ENCODE measurements at regions not wholly inside any gene's neighbourhood (a gene's known extent, or its start where the extent isn't known, plus 50 kb on each side); places are given as distances from the start of the nearest gene placed in this dataset.
"Not testable (repeated sequence)": the region's sequence is repeated elsewhere in the genome, so short reads cannot be mapped to it uniquely, and the experiment has no call there.

DNA sequence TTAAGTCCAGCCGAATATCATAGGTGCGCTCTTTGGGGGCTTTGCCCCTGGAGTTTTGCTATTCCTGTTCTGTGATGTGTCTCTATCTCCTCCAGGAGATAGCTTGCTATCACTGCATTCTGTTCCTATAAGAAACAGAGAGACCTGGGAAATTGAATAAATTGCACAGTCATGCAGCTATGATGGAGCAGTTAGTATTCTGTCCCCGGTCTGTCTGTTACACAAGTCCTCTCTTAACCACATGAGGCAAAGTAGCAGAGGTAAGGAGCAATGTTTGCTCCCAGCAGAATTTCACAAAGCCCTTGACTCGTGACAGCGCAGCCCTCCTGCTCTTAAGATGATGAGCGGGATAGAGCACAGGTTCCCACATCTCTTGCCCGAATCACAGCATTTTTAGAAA is 63.9 kb upstream of the GRHL3 start:
- Histone ChIP-seq H3K9ac (no peak overlapping the region), H3K4me2 (no peak overlapping the region), H3K27ac (no peak overlapping the region), H4K20me1 (no peaks in the 10 kb centered on the region), H3K4me3 (no peak overlapping the region), H3K36me3 (no peaks in the 10 kb centered on the region), H3K4me1 (peaks cover 0 to 5% (median 0%) of the 10 kb centered on the region in 10 experiments; a peak in 3 of 20 replicates), H3K27me3 (no peaks in the 10 kb centered on the region), H3K9me3 (replicated peaks in 1 of 11) (0 out of 22 replicates have a peak, but pooled peaks cover 0 to 12% (median 0%) of the 10 kb centered on the region in 11 experiments)
- no peak for TF ChIP-seq Cebpa-rat (IDR thresholded peaks at IDR 0.05)

- Histone ChIP-seq H3K9me3 (replicated peaks in 1 of 11) (0 out of 22 replicates have a peak, but pooled peaks cover 0 to 12% (median 0%) of the 10 kb centered on the region in 11 experiments), H3K9ac (no peak overlapping the region), H4K20me1 (no peaks in the 10 kb centered on the region), H3K27me3 (no peaks in the 10 kb centered on the region), H3K4me1 (peaks cover 0 to 5% (median 0%) of the 10 kb centered on the region in 10 experiments; a peak in 3 of 20 replicates), H3K4me3 (no peak overlapping the region), H3K36me3 (no peaks in the 10 kb centered on the region), H3K27ac (no peak overlapping the region), H3K4me2 (no peak overlapping the region)
- no peak for TF ChIP-seq Cebpa-rat (IDR thresholded peaks at IDR 0.05)
Observed at GRCh38 chr1:24254783-24255182, 64.4 kb upstream of the GRHL3 start.

GRCh38 chr1:24253571-24253970 is 65.6 kb upstream of the GRHL3 start:
- H3K4me2 ChIP-seq = no peak overlapping the region
- no peak overlapping the region for H3K27ac ChIP-seq
- H3K9ac ChIP-seq = no peak overlapping the region
- H4K20me1 ChIP-seq = no peaks in the 10 kb centered on the region
- H3K9me3 ChIP-seq (replicated peaks in 1 of 11) = 0 out of 22 replicates have a peak, but pooled peaks cover 0 to 12% (median 0%) of the 10 kb centered on the region in 11 experiments
- H3K4me3 ChIP-seq = no peak overlapping the region
- H3K27me3 ChIP-seq = no peaks in the 10 kb centered on the region
- TF ChIP-seq Cebpa-rat (IDR thresholded peaks at IDR 0.05) = no peak
- no peaks in the 10 kb centered on the region for H3K36me3 ChIP-seq
- H3K4me1 ChIP-seq = peaks cover 0 to 16% (median 8%) of the 10 kb centered on the region in 10 experiments; a peak in 12 of 20 replicates

GRCh38 chr1:24252185-24252780 is 65.2 kb upstream of the IFNLR1 start:
- Histone ChIP-seq H4K20me1 (no peaks in the 10 kb centered on the region), H3K27ac (peak overlapping the region in 1 of 11 experiments; percentile 25; a peak in 1 of 22 replicates), H3K36me3 (no peaks in the 10 kb centered on the region), H3K27me3 (no peaks in the 10 kb centered on the region), H3K9ac (no peak overlapping the region), H3K4me2 (peak overlapping the region in 3 of 11 experiments; percentile 4 to 39 (median 5); a peak in 3 of 22 replicates), H3K9me3 (replicated peaks in 1 of 11) (0 out of 22 replicates have a peak, but pooled peaks cover 0 to 12% (median 0%) of the 10 kb centered on the region in 11 experiments), H3K4me1 (peaks cover 0 to 17% (median 8%) of the 10 kb centered on the region in 10 experiments; a peak in 12 of 20 replicates), H3K4me3 (no peak overlapping the region)
- no peak for TF ChIP-seq Cebpa-rat (IDR thresholded peaks at IDR 0.05)

DNA sequence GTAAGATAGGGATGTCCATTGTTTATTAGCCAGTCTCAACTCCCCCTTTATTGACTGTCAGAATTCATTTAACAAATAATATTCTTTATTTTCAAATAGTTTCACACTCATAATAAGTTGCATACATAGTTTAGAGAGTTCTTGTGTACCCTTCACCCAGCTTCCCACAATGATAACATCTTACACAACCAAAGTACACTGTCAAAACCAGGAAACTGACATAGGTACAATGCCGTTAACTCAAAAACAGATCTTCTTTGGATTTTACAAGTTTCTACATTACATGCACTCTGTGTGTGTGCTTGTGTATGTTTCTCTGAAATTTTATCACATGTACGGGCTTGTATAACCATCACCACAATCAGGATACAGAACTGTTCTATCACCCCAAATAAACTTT is 64.4 kb upstream of the IFNLR1 start:
- peaks cover 0 to 17% (median 8%) of the 10 kb centered on the region in 10 experiments; a peak in 12 of 20 replicates for H3K4me1 ChIP-seq
- H4K20me1 ChIP-seq = no peaks in the 10 kb centered on the region
- H3K27ac ChIP-seq = no peak overlapping the region
- no peak overlapping the region for H3K4me3 ChIP-seq
- H3K9ac ChIP-seq = no peak overlapping the region
- H3K27me3 ChIP-seq = no peaks in the 10 kb centered on the region
- no peaks in the 10 kb centered on the region for H3K36me3 ChIP-seq
- no peak overlapping the region for H3K4me2 ChIP-seq
- TF ChIP-seq Cebpa-rat (IDR thresholded peaks at IDR 0.05) = no peak
- 0 out of 22 replicates have a peak, but pooled peaks cover 0 to 4% (median 0%) of the 10 kb centered on the region in 11 experiments for H3K9me3 ChIP-seq (replicated peaks in 1 of 11)

- H3K9me3 ChIP-seq (replicated peaks in 1 of 11) = no peaks in the 10 kb centered on the region
- no peak for TF ChIP-seq Cebpa-rat (IDR thresholded peaks at IDR 0.05)
Observed at GRCh38 chr1:24250791-24251190, 63.7 kb upstream of the IFNLR1 start.

DNA sequence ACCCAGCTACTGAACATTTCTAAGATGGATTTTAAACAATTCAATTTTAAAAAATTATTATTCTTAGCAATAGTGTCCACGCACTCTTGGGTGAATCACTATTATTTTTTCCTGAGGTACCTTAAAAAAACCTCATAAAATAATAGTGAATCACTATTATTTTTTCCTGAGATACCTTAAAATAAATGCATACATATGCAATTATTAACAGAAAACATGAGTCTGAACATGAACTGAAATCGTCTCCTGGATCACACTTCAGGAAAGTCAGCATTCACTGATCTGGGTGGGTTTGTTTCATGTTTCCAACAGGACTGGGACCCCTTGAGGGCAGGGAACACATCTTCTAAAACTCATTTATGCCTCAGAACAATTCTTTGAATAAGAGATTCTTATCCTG is 63.1 kb upstream of the IFNLR1 start:
- Histone ChIP-seq H3K4me3 (no peak overlapping the region), H3K4me1 (peaks cover 0 to 17% (median 8%) of the 10 kb centered on the region in 10 experiments; a peak in 12 of 20 replicates), H3K9ac (no peak overlapping the region), H3K9me3 (replicated peaks in 1 of 11) (no peaks in the 10 kb centered on the region), H3K27ac (no peak overlapping the region), H4K20me1 (no peaks in the 10 kb centered on the region), H3K27me3 (no peaks in the 10 kb centered on the region), H3K36me3 (no peaks in the 10 kb centered on the region), H3K4me2 (no peak overlapping the region)
- TF ChIP-seq Cebpa-rat (IDR thresholded peaks at IDR 0.05) = no peak

More at GRCh38 chr1:24250791-24251190, 63.7 kb upstream of the IFNLR1 start:
- no peak overlapping the region for H3K4me3 ChIP-seq
- H3K9ac ChIP-seq = no peak overlapping the region
- H3K27me3 ChIP-seq = no peaks in the 10 kb centered on the region
- H3K27ac ChIP-seq = no peak overlapping the region
- no peaks in the 10 kb centered on the region for H3K36me3 ChIP-seq
- peaks cover 0 to 17% (median 8%) of the 10 kb centered on the region in 10 experiments; a peak in 12 of 20 replicates for H3K4me1 ChIP-seq
- H3K4me2 ChIP-seq = no peak overlapping the region
- H4K20me1 ChIP-seq = no peaks in the 10 kb centered on the region

- H3K4me2 ChIP-seq = peak overlapping the region in 8 of 11 experiments; percentile 1 to 52 (median 35); a peak in 11 of 22 replicates
- H4K20me1 ChIP-seq = no peaks in the 10 kb centered on the region
- H3K9me3 ChIP-seq (replicated peaks in 1 of 11) = no peaks in the 10 kb centered on the region
- no peaks in the 10 kb centered on the region for H3K27me3 ChIP-seq
- no peak overlapping the region for H3K9ac ChIP-seq
- H3K27ac ChIP-seq = peak overlapping the region in 3 of 11 experiments; percentile 1 to 40 (median 28); a peak in 4 of 22 replicates
- TF ChIP-seq Cebpa-rat (IDR thresholded peaks at IDR 0.05) = no peak
- H3K4me1 ChIP-seq = peaks cover 0 to 17% (median 8%) of the 10 kb centered on the region in 10 experiments; a peak in 12 of 20 replicates
- H3K4me3 ChIP-seq = no peak overlapping the region
- no peaks in the 10 kb centered on the region for H3K36me3 ChIP-seq
Observed at GRCh38 chr1:24248859-24249258, 61.8 kb upstream of the IFNLR1 start.

- H4K20me1 ChIP-seq; H3K27ac ChIP-seq; H3K4me3 ChIP-seq; H3K9ac ChIP-seq; H3K4me2 ChIP-seq; H3K9me3 ChIP-seq (replicated peaks in 1 of 11); H3K36me3 ChIP-seq; H3K27me3 ChIP-seq: not testable (repeated sequence)
- H3K4me1 ChIP-seq = peaks cover 0 to 14% (median 7%) of the 10 kb centered on the region in 10 experiments; a peak in 12 of 20 replicates
Observed at GRCh38 chr1:24247337-24247736, 60.2 kb upstream of the IFNLR1 start.
